ENCODE measurements at regions not wholly inside any gene's neighbourhood (a gene's known extent, or its start where the extent isn't known, plus 50 kb on each side); places are given as distances from the start of the nearest gene placed in this dataset.

DNA sequence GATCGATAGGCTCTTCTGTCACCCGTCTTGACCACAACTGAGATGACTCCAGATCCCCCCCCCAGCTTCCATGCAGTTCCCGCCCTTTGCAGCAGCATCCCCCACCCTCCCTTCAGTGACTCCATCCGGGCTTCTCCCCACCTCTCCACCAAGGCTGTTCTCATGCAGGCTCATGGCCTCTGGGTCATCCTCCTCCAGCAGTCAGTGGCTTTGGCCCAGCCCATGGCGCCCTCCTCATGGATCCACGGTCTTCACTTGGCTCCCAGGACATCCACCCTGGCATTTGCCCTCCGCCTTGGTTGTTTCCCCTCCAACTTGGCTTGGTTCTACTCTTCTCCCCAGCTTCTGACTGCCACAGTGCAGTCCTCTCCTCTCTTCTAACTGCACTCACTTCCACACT is 96.7 kb upstream of the RUFY1 start:
- peaks cover 18% of the 10 kb centered on the region for H3K9me3 ChIP-seq
- no TSS peak for BruUV-seq (replicated peaks)
- CTCF ChIA-PET, result no interaction called here
- Mint-ChIP-seq H3K36me3 (ENCODE audit: insufficient read depth, unreplicated experiment) (no peaks in the 10 kb centered on the region), H3K9me3 (ENCODE audit: unreplicated experiment) (peaks cover 57% of the 10 kb centered on the region), H3K4me1 (ENCODE audit: low read depth, unreplicated experiment) (no peaks in the 10 kb centered on the region), H3K27ac (ENCODE audit: unreplicated experiment) (no peak overlapping the region), H3K27me3 (ENCODE audit: insufficient read depth, unreplicated experiment) (peaks cover 3% of the 10 kb centered on the region), H3K4me3 (ENCODE audit: unreplicated experiment) (no peak overlapping the region)
- no peaks in the 10 kb centered on the region for H3K27me3 ChIP-seq (replicated peaks; ENCODE audit: control insufficient read depth, insufficient read depth, low read length)
- TF ChIP-seq, protein P1, sequence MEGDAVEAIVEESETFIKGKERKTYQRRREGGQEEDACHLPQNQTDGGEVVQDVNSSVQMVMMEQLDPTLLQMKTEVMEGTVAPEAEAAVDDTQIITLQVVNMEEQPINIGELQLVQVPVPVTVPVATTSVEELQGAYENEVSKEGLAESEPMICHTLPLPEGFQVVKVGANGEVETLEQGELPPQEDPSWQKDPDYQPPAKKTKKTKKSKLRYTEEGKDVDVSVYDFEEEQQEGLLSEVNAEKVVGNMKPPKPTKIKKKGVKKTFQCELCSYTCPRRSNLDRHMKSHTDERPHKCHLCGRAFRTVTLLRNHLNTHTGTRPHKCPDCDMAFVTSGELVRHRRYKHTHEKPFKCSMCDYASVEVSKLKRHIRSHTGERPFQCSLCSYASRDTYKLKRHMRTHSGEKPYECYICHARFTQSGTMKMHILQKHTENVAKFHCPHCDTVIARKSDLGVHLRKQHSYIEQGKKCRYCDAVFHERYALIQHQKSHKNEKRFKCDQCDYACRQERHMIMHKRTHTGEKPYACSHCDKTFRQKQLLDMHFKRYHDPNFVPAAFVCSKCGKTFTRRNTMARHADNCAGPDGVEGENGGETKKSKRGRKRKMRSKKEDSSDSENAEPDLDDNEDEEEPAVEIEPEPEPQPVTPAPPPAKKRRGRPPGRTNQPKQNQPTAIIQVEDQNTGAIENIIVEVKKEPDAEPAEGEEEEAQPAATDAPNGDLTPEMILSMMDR (IDR thresholded peaks at IDR 0.05; ENCODE audit: insufficient read depth in 1 of 2, low read depth in 1 of 2, low read length in 1 of 2, severe bottlenecking in 1 of 2, unreplicated experiment in 1 of 2), result no peak
- intact Hi-C loops (cut with micrococcal nuclease; ENCODE audit: unreplicated experiment), result no loop called here
- no peaks in the 10 kb centered on the region for H3K4me1 ChIP-seq
- no peaks in the 10 kb centered on the region for H3K36me3 ChIP-seq (ENCODE audit: control insufficient read depth, insufficient read depth, low read length)
- no peak overlapping the region for H3K4me3 ChIP-seq (ENCODE audit: low read depth, low read length)
- DNase-seq, result no peak
- POLR2A ChIA-PET, result no interaction called here

DNA sequence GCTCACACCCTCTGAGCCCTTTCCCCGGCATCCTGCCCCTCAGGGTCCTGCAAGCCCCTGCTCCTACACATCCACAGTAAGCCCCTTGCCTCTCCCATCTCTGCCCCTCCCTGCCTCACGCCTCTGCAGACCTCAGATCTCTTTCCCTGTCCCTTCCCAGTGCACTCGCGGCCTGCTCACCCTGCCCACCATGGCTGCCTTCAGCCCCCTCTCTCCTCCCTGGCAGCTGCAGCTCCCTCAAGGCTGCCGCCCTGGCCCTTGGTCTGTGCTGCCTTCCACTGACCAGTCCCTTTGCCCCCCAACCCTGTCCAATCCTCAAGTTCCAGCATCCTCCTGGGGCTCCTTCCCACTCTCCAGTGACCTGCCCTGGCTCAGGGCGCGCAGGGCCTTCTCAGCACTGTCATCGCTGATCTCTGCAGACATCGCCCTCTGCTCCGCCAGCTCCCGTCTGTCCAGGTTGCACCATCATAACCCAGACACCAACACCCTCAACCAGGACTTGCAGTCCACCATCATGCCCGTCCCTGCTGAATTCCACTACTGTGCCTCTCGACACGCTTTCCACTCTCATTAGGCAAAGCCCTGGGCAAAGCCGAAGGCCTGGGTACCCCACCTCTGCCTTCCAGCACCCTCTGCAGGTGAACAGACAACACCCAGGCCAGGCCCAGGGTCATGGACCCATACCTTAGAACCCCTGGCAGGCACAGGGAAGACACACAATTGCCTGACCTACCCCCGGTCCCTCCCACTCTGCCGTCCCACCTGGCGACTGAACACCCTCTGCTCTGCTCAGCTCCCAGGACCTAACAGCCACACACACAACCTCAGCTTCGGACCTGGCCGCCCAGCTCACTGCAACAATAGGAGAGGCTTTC is 97.8 kb upstream of the RUFY1 start:
- POLR2A ChIA-PET, result no interaction called here
- intact Hi-C loops (cut with micrococcal nuclease; ENCODE audit: unreplicated experiment), result no loop called here
- DNase-seq, result no peak
- Histone ChIP-seq H3K36me3 (ENCODE audit: control insufficient read depth, insufficient read depth, low read length) (no peaks in the 10 kb centered on the region), H3K4me3 (ENCODE audit: low read depth, low read length) (no peak overlapping the region), H3K9me3 (peaks cover 18% of the 10 kb centered on the region), H3K4me1 (no peaks in the 10 kb centered on the region), H3K27me3 (replicated peaks; ENCODE audit: control insufficient read depth, insufficient read depth, low read length) (no peaks in the 10 kb centered on the region)
- Mint-ChIP-seq H3K27me3 (ENCODE audit: insufficient read depth, unreplicated experiment) (peaks cover 3% of the 10 kb centered on the region), H3K27ac (ENCODE audit: unreplicated experiment) (no peak overlapping the region), H3K36me3 (ENCODE audit: insufficient read depth, unreplicated experiment) (no peaks in the 10 kb centered on the region), H3K4me1 (ENCODE audit: low read depth, unreplicated experiment) (no peaks in the 10 kb centered on the region), H3K4me3 (ENCODE audit: unreplicated experiment) (no peak overlapping the region), H3K9me3 (ENCODE audit: unreplicated experiment) (peaks cover 53% of the 10 kb centered on the region)
- CTCF ChIA-PET, result no interaction called here
- BruUV-seq (replicated peaks), result no TSS peak
- TF ChIP-seq, protein P1 (IDR thresholded peaks at IDR 0.05; ENCODE audit: insufficient read depth in 1 of 2, low read depth in 1 of 2, low read length in 1 of 2, severe bottlenecking in 1 of 2, unreplicated experiment in 1 of 2), result no peak

DNA sequence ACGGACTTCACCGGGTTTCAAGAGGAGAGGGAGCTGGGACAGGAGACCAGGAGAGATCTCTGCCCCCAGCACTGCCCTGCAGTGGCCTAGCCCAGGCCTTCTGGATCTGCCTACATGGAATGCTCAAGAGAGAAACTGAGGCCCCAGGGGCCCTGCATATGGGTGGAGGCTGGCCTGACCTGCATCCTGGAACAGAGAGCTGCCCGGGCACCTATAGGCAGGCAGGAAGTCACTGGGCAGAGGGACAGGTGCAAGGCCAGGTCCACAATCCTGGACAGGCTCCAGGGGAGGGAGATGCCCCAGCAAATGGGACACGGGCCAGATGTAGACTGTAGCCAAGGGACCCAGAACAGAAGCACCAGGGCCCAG is 98.5 kb upstream of the RUFY1 start:
- Mint-ChIP-seq H3K4me1 (ENCODE audit: low read depth, unreplicated experiment) (no peaks in the 10 kb centered on the region), H3K4me3 (ENCODE audit: unreplicated experiment) (no peak overlapping the region), H3K36me3 (ENCODE audit: insufficient read depth, unreplicated experiment) (no peaks in the 10 kb centered on the region), H3K9me3 (ENCODE audit: unreplicated experiment) (peaks cover 45% of the 10 kb centered on the region), H3K27ac (ENCODE audit: unreplicated experiment) (no peak overlapping the region), H3K27me3 (ENCODE audit: insufficient read depth, unreplicated experiment) (peaks cover 3% of the 10 kb centered on the region)
- H3K27me3 ChIP-seq (replicated peaks; ENCODE audit: control insufficient read depth, insufficient read depth, low read length), result no peaks in the 10 kb centered on the region
- intact Hi-C loops (cut with micrococcal nuclease; ENCODE audit: unreplicated experiment), result no loop called here
- ChIA-PET POLR2A (no interaction called here), CTCF (no interaction called here)
- no peaks in the 10 kb centered on the region for H3K4me1 ChIP-seq
- peaks cover 13% of the 10 kb centered on the region; the same call in 1 of the 2 replicates for H3K9me3 ChIP-seq
- H3K36me3 ChIP-seq (ENCODE audit: control insufficient read depth, insufficient read depth, low read length), result no peaks in the 10 kb centered on the region
- BruUV-seq (replicated peaks), result no TSS peak
- H3K4me3 ChIP-seq (ENCODE audit: low read depth, low read length), result no peak overlapping the region
- TF ChIP-seq, protein P1 (IDR thresholded peaks at IDR 0.05; ENCODE audit: insufficient read depth in 1 of 2, low read depth in 1 of 2, low read length in 1 of 2, severe bottlenecking in 1 of 2, unreplicated experiment in 1 of 2), result no peak
- DNase-seq, result no peak

Measured in Caco-2 (cell line).